Embryonic facial prominence (tissue), 1 donor: ENCODE measurements at regions not wholly inside any gene's neighbourhood (a gene's known extent, or its start where the extent isn't known, plus 50 kb on each side); places are given as distances from the start of the nearest gene placed in this dataset.
"Not testable (repeated sequence)": the region's sequence is repeated elsewhere in the genome, so short reads cannot be mapped to it uniquely, and the experiment has no call there.

ENCODE experiments used
- DNase-seq: peaks from one replicate; pipeline ENCODE4 v3.0.0-alpha.2; 2016; ENCODE audit errors: extremely low spot score

DNA sequence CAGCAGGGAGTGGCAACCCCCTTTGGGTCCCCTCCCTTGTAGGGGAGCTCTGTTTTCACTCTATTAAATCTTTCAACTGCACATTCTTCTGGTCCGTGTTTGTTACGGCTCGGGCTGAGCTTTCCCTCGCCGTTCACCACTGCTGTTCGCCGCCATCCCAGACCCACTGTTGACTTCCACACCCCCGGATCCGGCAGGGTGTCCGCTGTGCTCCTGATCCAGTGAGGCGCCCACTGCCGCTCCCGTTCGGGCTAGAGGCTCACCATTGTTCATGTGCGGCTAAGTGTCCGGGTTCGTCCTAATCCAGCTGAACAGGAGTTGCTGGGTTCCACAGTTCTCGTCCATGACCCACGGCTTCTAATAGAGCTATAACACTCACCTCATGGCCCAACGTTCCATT, 408.1 kb downstream of the KCNJ2 start:
- no peak for DNase-seq

- no peak for DNase-seq
These were observed 412.1 kb downstream of the KCNJ2 start for GRCh38 chr17:70581459-70581858.

GRCh38 chr17:70582777-70583176, 413.4 kb downstream of the KCNJ2 start:
- no peak for DNase-seq

DNA sequence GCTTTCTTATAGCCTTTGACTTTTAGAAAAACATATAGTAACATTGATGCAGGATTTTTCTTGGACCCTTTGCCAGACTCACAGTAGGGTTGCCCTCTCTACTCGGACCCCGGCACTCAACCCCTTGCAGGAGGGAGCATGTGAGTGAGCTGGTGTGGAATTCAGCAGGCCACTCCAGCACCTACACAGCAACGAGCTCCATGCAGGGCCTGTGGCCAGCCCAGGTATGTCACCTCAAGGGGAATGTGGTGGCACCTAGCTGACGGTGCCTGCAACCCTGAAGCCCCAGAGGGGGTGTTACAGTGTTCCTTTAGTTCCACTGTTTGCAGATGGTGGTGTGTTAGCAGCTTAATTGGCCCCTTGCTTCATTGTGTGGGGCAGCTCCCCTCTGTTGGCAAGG, 414.9 kb downstream of the KCNJ2 start:
- DNase-seq: no peak

GRCh38 chr17:70588003-70588402, 418.7 kb downstream of the KCNJ2 start:
- no peak for DNase-seq

- DNase-seq: no peak
These were observed 428.4 kb downstream of the KCNJ2 start for GRCh38 chr17:70597774-70598173.

DNA sequence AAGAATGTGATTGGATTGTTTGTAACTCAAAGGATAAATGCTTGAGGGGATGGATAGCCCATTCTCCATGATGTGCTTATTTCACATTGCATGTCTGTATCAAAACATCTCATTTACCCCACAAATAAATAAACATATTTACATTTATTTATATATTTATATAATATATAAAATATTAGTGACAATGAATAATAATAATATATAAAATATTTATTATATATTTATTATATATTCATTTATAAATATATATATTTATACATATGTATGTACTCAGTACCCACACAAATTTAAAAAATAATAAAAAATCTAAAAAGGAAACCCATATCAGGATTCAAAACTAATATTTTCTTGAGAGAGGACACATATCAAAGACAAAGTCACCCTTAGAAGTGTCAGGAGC, 429.9 kb downstream of the KCNJ2 start:
- DNase-seq: no peak

DNA sequence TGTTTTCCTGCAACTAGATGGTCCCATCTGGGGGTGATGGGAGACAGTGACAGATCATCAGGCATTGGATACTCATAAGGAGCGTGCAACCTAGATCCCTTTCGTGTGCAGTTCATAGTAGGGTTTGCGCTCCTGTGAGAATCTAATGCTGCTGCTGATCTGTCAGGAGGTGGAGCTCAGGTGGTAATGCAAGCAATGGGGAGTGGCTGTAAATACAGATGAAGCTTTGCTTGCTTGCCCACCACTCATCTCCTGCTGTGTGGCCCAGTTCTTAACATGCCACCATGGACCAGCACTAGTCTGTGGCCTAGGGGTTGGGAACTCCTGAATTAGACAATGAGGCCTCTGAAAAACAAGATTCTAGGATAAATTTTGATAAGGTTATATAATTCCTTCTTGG, 430.6 kb downstream of the KCNJ2 start:
- DNase-seq: not testable (repeated sequence)

- DNase-seq: no peak
These were observed 433.9 kb downstream of the KCNJ2 start for GRCh38 chr17:70603226-70603625.

DNA sequence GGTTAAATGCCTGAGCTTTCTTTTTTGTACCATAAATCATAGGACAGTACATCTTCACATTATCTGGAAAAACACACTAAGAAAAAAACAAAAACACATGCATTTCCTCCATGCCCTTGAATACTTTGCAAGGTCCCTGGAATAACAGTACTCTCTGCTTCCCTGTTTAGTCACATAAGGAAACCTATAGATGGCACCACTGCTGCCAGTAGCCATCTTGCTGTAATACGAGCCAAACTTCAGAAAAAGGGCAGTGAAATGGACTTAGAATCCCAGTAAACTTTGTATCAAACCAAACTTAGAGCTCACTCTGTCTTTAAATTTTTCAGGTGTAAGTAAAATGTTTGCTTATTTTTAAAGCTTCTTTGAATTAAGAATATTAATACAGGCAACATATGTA, 435.5 kb downstream of the KCNJ2 start:
- DNase-seq: no peak

DNA sequence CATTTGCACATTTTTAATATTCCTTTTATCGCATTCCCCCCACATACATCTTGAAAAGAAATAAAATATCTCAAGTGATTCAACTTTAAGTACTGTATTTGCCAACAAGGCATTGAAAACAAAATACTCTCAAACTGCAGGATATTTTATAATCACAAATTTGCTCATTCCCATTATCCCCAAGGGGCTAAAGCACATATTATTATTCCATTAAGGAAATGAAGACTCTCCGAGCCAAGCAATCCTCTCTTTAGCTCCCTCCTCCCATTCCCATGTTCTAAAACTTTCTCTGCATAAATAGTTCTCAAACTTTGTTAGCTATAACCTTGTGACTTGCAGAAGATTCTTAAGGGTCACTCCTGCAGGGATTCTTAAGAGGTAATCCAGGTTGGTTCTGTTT, 436.8 kb downstream of the KCNJ2 start:
- no peak for DNase-seq

- DNase-seq: no peak
These were observed 438.9 kb downstream of the KCNJ2 start for GRCh38 chr17:70608193-70608592.

- DNase-seq: no peak
These were observed 439.6 kb downstream of the KCNJ2 start for GRCh38 chr17:70608957-70609356.

DNA sequence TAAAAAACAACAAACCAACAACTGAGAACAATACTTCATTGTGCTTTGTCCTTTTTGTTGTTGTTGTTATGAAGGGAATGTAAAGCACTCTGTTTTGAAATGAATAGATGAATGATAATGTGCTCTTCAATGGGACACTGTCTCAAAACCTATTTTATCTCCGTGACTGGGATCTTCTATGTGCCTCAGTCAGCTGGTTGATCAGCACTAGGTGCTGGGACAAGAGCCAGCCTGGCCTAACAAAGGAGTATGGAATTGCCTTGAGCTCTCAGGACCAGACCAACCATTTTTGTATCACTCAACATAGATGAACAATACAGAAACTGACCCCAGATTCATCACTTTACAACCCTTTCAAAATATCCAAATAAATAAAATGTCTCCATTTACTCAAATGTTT, 440.2 kb downstream of the KCNJ2 start:
- no peak for DNase-seq

DNA sequence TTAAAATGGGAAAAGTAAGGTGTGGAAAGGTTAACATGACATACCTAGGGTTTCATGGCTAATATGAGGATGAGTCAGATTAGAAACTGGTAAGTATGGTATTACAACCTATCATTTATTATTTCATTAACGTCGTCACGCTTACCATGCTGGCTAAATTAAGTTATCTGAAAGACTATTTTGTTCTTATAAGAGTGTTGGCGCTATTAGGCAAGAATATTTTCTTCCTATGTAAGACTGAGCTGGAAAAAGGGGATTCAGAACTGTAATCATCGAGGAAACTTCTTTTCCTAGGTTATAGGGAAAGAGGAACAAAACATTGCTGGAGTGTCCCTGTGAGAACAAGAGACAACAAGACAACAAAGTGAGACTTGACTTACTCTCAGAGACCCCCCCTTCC, 440.8 kb downstream of the KCNJ2 start:
- DNase-seq: no peak

DNA sequence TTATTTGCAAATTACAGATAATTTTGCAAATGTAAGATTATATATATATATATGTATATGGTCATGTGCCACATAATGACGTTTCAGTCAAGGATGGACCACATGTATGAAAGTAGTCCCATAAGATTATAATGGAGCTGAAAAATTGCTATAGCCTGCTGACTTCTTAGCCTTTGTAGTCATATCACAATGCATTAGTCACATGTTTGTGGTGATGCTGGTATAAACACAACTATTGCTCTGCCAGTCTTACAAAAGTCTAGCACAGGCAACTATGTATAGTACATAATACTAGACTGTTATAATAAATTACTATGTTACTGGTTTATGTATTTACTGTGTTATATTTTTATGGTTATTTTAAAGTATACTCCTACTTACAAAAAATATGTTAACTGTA, 444.3 kb downstream of the KCNJ2 start:
- no peak for DNase-seq

- DNase-seq: no peak
These were observed 446.5 kb downstream of the KCNJ2 start for GRCh38 chr17:70615831-70616230.

- no peak for DNase-seq
These were observed 449.3 kb downstream of the KCNJ2 start for GRCh38 chr17:70618641-70619040.

DNA sequence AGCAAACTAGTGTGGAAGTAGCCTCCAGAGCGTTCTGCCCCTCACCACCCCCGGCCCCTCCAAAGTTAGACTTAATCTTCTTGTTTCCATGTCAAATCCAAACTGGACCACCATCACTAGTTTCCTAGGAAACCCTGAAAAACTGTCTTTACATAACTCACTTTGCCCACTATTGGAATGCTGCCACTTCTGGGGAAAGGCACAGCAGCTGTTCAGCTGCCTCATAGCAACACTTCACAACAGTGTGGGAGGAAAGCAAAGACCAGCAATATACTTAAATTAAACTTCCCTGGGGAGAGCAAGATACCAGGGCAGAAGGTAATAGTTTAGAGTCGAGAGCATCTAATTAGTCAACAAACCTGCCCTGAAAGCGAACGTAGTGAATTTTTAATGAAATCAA, 452.2 kb downstream of the KCNJ2 start:
- DNase-seq: no peak

DNA sequence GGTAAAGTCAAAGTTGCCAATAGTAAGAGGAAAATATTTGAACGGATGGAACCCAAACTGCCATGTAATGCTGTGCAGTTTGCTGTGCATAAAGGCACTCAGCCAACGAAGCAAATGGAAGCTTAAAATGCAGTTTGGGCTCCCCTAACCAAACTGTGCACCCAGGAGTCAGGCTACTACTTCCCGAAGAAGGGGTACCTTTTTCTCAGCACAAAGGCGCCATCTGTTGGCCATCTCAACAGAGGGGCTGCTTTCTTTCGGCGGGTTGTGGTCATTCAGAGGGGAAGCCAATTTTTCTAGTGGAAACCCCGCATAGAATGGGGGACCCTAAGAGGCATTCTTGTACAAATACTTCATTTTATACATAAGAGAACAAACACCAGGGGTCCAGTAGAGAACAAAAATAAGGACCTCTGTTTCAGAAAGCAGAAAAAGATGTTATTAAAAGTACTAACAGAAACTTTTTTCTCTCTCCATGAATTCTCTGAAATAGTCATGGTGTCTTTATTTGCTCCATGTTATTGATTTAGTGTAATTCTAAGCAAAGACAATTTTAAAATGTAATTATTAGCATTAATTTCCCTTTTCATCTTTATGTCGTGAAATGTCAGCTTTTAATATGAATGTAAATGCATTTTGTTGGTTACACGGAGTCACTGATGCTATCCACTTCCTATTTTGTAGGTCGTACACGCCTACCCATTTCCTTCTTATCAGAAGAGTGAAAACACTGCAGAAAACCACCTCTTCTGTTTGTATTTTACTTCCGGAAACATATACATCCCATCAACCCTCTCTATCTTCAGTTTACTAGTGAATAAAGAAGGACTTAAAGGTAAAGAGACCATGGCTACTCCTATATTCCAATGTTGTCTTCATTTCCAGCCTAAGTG, 453.3 kb downstream of the KCNJ2 start:
- DNase-seq: peak; percentile 25

DNA sequence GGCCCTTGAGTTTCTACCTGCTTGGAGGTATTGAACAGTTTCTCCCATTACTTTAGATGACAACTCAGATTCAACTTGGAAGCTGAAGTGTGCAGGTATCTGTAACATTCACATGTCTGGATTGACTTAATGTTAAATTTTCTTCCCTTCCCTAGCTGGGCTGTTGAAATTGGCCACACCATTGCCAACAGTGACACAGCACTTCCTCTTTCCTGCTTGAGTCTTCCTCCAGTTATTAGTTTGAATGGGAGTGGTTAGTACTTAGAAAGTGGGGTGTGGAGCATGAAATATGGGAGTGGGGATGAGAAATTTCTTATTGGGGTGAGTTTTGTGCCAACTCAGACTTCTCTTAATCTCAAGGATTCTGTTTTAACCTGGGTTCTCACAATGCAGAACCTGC, 454.9 kb downstream of the KCNJ2 start:
- no peak for DNase-seq

DNA sequence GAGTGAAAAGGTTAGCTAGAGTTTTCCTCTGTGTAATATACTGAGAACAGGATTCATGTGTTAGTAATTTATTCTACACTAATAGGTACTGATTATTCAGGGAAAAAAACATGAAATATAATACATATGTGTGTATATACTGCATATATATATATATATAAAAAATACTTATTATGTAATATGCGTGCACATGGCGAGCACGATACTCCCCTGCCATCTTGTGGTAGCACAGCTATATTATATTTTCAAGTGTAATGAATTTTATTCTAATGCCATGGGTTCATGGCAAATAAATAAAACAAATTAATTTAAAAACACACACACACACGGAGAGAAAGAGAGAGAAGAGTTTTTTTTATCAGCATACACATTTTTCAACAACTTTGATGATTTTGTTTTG, 460.6 kb downstream of the KCNJ2 start:
- DNase-seq: peak; percentile 48

- peak; percentile 42 for DNase-seq
These were observed 467.3 kb downstream of the KCNJ2 start for GRCh38 chr17:70636517-70637133.
